Fibroblast of villous mesenchyme (primary cell): ENCODE measurements at regions not wholly inside any gene's neighbourhood (a gene's known extent, or its start where the extent isn't known, plus 50 kb on each side); places are given as distances from the start of the nearest gene placed in this dataset.
"Not testable (repeated sequence)": the region's sequence is repeated elsewhere in the genome, so short reads cannot be mapped to it uniquely, and the experiment has no call there.

Experiments used
- DNase-seq: peaks from one replicate; pipeline ENCODE4 v3.0.0-alpha.2; 2010; ENCODE audit warnings: low read depth
- H3K4me3 ChIP-seq: 2 replicates; pipeline ENCODE4 v1.5.1; 2011; ENCODE audit warnings: low read depth, mild to moderate bottlenecking, low read length

DNA sequence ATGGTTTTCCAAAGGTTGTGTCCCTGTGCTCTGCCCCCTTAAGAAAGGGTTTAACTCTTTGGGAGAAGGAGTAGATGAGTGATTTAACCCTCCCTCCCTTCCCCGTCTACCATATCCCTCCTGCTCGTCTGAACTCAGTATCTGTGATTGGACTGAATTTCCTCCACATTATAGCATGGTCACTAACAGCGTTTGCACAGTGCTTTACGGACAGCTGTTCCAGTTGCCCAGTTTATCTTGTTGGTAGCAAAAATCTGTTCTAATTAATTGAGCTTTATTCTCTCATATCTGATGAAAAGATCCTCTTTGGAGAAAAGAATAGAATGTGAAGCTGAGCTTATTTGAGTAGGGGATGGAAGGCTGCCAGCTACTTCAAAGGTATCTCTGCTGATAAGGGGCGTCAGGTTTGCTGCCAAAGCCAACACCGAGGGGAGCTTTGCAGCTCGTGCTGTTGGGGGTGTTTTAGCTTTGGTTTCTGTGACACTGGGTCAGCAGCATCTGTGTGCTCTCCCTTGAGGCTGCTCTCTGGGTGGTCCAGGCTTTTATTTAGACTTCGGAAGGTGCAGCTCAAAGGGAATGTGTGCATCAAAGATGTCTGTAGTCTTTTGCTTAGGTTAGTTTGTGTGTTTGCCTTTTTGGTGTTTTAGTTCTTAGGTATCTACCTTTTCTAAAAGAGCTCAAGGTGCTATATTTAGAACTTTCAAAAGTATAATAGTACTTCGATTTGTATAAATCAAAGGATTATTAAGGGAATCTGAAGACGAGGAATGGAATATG, 118.8 kb upstream of the IKBKE start:
- not testable (repeated sequence) for DNase-seq, H3K4me3 ChIP-seq

DNA sequence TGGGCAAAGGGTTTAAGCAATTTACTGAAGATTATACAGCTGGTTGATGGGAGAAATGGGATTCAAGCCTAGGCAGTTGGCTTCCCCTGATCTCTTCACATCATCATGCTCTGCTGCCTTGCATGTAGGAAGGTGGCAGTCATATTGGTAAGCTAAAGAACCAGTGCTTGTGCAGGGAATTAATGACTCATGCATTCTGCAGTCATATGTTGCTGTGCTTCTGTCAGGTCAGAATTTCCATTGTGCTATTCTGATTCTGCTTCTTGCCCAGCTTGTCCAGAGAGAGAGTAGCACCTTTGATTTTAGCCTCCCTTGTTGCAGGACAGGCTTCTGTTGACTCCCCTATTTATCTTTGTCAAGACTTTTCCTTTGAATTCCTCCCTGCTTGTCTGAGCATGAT, 114.0 kb upstream of the IKBKE start:
- not testable (repeated sequence) for H3K4me3 ChIP-seq
- DNase-seq: peak; percentile 16

DNA sequence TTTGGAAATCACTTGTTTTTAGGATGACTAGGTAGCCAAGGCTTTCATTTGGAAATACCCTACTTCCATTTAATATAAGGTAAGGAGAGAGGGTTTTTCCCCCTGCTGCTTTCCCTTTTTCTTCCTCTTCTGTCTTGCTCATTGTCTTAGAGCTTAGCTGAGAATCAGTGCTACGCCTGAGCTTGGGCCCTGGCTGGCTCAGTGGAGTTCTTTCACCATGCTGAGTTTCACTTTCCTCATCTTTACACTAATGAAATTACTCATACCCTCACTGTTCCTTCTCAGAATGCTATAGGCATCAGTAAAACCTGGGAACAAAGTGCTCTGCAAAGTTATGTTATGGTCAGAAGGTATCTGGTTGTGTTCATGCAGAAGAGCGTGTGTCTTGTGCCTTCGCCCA, 112.3 kb upstream of the IKBKE start:
- H3K4me3 ChIP-seq, DNase-seq: not testable (repeated sequence)

DNA sequence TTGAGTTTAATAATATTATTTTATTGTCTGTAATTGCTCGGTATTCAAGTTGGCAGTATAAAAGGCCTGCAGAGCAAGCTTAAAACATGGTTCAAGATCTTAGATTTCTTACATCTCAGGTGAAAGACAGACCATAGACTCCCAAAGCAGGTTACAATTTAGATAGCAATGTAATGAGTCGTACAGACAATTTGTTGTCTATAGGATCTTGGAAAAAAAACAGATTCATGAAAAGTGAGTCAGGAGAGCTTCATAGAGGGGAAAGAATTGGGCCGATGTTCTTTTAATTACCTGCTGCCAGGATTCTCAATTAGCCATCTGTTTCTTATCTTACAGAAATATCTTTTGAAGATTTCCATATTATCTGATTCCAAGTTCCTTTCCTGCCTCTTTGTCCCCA, 111.5 kb upstream of the IKBKE start:
- not testable (repeated sequence) for H3K4me3 ChIP-seq, DNase-seq

DNA sequence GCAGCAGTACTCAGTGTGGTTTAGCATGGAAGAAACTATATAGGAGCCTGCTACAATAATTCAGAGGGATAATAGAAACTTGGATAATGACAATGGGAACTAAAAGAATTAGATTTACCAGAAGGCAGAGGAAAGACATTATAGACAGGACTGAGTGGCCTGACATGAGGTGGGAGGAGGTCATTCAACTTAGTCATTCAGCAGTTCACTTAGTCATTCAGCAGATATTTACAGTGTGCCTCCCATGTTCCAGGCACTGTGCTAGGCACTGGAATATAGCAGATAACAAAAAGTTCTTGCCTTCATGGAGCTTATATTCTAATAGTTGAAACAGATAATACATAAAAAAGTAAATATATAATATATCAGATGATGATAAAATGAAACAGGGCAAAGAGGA, 110.9 kb upstream of the IKBKE start:
- H3K4me3 ChIP-seq, DNase-seq: not testable (repeated sequence)

DNA sequence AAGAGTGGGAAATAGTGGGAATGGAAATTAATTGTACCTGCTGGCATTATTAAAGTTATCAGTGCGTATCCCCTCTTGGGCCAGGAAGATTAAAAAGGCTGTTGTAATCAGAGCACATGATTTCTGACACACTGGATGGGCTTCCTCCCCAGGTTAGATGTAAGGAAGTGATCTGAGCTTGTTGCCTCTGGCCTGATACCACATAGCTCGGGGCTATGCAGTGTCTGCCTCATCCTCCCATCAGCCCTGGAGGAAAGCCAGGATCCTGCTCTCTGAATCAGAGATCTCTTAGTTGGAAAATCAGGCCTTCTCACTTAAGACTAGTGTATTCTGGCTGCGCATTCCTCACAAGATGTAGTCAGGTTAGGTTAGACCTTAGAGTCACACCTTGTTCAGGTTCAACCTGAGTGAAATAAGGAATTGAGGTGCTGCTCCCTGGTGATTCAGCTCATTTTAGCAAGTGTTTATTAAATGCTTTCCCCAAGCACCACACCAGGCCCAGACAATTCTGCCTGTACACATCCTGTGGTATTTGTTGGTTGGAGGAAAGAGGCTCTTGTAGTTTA, 108.2 kb upstream of the IKBKE start:
- not testable (repeated sequence) for DNase-seq, H3K4me3 ChIP-seq

DNA sequence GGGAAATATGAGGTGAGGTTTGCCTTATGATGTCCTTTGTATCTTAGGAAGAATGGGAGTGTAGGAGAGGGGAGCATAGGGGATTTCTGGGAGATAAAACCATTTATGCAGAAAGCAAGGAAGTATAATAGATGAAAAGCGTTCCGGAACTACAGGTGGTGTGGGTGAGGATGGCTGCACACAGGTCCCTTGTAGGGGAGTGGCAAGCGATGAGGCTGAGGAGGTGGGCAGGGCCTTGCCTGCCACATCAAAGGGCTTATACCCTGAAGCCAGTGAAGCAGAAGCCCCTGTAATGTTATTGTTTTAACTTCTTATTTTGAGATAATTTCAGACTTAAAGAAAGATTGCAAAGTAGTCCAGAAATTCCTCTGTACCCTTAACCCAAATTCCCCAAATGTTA, 107.3 kb upstream of the IKBKE start:
- DNase-seq, H3K4me3 ChIP-seq: not testable (repeated sequence)

DNA sequence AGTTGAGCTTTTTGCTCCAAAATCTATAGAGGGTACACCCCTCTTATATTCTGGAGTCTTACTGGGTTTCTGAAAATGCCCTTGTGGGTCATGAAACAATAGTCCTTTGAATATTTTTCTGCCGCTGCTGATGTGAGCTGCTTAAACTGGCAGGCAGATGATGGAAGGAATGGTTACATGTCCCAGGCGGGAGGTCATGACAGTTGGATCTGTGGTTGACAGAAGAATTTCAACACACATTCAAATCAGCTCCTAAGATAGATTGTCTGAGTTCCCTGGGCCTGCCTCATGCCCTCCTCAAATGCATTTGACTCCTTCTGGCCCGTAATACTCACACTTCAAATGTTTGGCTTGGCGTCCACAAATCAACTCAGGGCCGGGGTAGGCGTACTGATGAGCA, 105.0 kb upstream of the IKBKE start:
- peak; percentile 2 for DNase-seq
- not testable (repeated sequence) for H3K4me3 ChIP-seq

DNA sequence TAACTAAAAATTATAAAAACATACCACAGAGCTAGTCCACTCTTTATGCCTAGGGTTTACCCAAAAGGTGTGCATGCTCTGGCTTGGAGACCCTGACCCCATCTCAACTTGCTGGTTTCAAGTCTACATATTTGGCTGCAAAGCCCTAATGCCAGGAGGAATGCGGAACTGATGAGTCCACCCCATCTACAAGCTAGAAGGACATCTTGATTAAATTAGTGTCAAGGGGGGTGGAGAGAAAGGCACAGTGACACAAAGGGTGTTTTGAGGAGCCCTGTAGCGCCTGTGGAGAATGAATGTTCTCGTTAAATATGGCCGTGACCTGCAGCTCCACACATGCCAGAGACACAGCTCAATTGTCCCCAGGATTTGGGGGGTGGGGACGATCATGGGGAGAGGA, 104.1 kb upstream of the IKBKE start:
- not testable (repeated sequence) for DNase-seq, H3K4me3 ChIP-seq

DNA sequence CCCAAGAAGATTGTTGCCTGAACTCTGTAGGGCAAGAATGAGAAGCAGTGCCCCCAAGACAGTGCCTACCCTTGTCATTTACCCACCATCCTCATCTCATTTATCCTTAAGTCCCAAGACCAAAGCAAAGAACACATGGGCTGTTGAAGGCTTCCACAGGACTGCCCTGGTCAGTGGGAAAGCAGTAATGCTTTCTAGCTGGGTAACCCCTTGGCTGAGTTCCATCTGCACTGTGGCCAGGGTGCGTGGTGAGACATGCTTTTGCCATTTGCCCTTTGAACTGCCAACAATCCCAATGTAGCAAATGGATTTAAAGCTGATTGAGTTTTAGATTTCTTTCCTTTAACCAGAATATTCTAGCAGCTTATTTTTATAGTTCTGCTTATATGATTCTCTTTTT, 103.5 kb upstream of the IKBKE start:
- not testable (repeated sequence) for DNase-seq, H3K4me3 ChIP-seq

DNA sequence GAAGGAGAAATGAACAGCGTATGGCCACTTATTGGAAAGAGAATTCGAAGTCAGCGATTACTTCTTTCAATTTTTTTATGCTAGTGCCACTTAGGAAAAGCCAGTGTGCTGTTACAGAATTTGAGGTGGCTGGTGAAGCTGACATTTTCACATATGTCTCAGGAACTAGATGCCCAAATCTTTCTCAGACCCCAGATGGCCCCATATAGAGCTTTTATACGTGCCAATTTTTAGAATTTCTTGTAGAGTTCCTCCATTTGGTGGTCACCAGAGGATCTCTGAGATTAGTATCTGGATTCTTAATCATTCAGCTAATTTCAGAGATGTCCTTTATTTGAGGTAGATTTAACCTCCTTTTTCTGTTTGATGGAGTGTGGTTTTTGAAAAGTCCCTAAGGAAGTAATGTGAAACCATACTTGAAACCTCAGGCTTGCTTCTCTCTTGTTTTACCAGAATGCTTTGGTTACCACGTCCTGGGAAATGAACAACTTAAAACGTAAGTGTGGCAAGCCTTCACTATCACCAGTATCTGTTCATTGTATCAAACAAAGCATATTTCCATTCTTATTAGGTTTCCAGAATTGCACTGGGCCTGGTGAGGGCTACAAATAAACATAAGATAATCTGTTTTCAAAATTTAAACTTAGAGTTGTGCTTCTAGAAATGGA, 102.2 kb upstream of the IKBKE start:
- not testable (repeated sequence) for H3K4me3 ChIP-seq, DNase-seq

DNA sequence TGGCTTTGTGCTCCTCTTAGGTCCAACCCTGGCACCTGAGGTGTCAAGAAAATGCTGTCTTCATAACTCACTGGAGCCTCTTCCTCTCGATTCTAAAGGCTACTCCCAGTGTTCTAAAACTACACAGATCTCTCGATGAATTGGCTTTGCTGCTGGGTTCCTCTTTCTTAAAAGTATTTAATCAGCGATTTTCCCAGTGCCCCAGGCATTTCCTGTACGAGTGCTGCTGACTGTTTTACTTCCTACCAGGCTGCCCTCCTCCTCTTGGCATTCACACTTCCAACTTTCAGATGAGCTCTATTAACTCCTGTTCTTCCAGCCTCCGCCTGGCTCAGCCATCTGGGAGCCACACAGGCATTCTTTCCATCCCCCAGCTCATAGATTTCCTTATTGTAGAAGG, 95.6 kb upstream of the IKBKE start:
- not testable (repeated sequence) for DNase-seq, H3K4me3 ChIP-seq

DNA sequence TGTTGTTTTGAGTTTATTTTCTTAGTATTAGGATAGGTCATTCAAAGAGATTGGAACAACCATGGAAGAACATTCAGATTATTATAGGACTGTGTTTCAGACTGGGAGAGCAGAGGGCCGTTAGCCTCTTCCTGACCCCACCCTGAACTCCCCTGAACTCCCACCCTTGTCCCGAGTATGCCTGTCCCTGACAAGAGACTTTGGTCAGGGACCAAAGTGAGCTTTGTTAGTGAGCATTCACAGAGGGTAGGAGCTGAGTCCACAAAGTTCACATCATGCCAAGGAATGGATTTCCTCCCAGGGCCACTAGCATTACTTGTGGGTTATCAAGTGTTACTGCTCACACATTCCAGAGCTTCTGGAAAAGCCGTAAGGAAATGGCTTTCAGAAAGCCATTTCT, 94.7 kb upstream of the IKBKE start:
- H3K4me3 ChIP-seq, DNase-seq: not testable (repeated sequence)

DNA sequence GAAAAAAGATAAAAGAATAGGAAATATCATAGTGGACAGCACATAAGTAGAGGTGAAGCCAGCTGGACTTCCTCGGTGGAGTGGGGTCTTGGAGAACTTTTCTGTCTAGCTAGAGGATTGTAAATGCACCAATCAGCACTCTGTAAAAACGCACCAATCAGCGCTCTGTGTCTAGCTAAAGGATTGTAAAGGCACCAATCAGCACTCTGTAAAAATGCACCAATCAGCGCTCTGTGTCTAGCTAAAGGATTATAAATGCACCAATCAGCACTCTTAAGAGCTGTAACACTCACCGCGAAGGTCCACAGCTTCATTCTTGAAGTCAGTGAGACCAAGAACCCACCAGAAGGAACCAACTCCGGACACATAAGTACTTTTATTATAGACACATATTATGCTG, 91.8 kb upstream of the IKBKE start:
- H3K4me3 ChIP-seq, DNase-seq: not testable (repeated sequence)

DNA sequence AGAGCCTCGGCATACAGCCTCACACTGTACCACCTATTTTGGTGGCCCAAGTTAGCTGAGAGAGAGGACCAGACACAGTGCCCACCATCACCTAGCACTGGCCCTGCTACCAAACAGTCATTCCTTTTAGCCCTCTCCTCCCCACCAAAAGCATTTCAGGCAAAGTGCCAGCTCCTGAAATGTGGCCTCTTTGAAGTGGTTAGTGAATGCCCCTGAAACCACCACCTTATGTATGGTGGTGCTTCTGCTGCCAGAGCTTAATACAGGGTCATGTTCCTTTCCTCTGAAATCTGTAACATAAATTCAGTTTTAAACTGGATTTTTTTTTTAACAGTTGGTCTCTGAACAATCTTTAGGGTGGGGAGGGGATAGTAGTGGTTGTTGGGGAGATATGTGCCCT, 91.0 kb upstream of the IKBKE start:
- DNase-seq, H3K4me3 ChIP-seq: not testable (repeated sequence)

DNA sequence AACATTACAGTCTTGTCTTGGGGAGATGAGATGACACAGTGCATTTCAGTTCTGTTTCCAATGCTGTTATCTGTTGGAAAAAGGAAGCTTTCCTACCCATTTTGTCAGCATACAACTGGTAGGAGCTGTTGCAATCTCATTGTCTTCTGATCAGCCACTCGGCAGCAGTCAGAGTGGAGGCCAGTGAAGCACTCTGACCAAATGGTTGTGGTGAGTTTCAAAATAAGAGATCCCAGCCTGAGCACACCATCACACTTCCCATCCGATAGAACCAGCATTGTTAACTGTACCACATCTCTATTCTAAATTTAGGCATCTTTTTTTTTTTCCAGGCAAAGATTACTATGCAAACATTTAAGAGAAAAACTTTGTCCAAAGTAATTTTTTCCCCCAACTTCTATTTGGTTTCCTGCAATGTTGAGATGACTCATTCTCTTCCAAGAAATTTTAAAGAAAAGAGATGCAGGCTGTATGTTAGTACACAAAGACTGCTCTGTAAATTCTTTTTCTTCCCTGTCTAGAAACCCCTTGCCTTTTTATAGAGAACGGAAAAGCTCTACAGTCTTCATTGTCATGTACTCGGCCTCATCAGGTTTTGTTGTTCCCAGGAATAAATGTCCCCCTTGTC, 90.0 kb upstream of the IKBKE start:
- not testable (repeated sequence) for H3K4me3 ChIP-seq
- DNase-seq: peak; percentile 45

DNA sequence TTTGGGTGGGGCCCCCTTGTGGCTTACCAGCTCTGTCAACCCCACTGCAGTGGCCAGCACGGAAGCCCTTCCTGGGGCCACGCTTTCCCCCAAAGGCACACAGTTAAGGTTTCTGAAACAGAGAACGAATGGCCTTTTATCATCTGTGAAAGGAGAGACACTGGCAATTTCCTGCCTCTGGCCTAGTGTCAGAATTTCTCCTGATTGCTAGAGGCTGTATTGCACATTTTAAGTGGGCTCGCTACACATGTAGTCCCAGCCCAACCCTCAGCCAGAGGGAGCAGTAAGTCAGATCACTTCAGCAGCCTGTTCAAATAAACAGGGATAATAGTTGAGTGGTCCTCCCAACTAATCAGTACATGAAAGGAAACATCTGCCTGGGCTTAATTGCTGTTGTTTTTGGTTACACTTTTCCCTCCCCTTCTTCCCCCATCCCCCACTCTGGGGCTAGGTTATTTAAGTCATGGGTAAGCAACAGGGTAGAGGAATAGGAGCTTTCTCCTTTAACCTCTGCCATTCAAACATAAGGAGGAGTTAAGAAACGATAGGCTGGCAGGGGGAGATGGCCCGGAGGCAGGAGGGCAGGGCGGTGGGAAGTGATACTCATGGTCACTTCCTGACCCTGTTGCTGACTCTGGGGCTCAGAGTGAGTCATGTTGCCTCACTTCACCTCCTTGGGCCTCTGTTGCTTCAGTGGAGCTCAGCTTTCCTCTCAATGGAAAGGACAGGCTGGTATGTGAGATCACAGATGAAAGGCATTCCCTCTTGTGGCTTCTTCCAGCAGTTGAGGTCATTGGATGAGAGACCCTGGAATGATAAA, 89.3 kb upstream of the IKBKE start:
- DNase-seq: peak; percentile 65
- not testable (repeated sequence) for H3K4me3 ChIP-seq
